Psoas muscle (tissue), 7 donors: ENCODE measurements at regions not wholly inside any gene's neighbourhood (a gene's known extent, or its start where the extent isn't known, plus 50 kb on each side); places are given as distances from the start of the nearest gene placed in this dataset.

ENCODE experiments used
- ATAC-seq, 4 donors: fragments of 200-7000 bp; cut with Tn5 transposase; one replicate each; pipeline ENCODE4 v1.9.1; 2020; ENCODE audit warnings: moderate library complexity in 3 of 4, mild to moderate bottlenecking in 2 of 4
- DNase-seq, 2 donors: peaks; one replicate each; pipeline ENCODE4 v3.0.0-alpha.2; 2020
- H3K27ac ChIP-seq: fragments of 200-600 bp; one replicate; pipeline ENCODE4 v1.8.0; 2022
- H3K27me3 ChIP-seq, 3 donors: fragments of 200-600 bp in 1 of 3; one replicate each; pipeline versions ENCODE4 v1.6.1 to v1.8.0; 2013 to 2022; ENCODE audit warnings: low read length in 2 of 3, mild to moderate bottlenecking in 2 of 3, moderate library complexity in 1 of 3; ENCODE audit not compliant: insufficient read depth in 3 of 3
- H3K36me3 ChIP-seq, 2 donors: fragments of 200-600 bp in 1 of 2; one replicate each; pipeline versions ENCODE4 v1.6.1 to v1.8.0; 2013 to 2022; ENCODE audit warnings: low read depth in 1 of 2, mild to moderate bottlenecking in 1 of 2, moderate library complexity in 1 of 2; ENCODE audit not compliant: insufficient read depth in 1 of 2
- H3K4me1 ChIP-seq: fragments of 200-600 bp; one replicate; pipeline ENCODE4 v1.8.0; 2022
- H3K4me3 ChIP-seq: fragments of 200-600 bp; one replicate; pipeline ENCODE4 v1.8.0; 2022; ENCODE audit warnings: mild to moderate bottlenecking
- H3K9me3 ChIP-seq: fragments of 200-600 bp; one replicate; pipeline ENCODE4 v1.8.0; 2022
- CTCF ChIP-seq: fragments of 200-600 bp; IDR thresholded peaks from one replicate; pipeline ENCODE4 v1.8.0; 2022; ENCODE audit warnings: antibody characterized with exemption
- WGBS, 3 donors: extraction: QIAGEN DNeasy Blood & Tissue Kit; methylation state at CpG; one replicate each; pipeline versions ENCODE4 v1.1.6 to v1.1.7; 2013; 5-methylcytosine and 5-hydroxymethylcytosine counted together
- intact Hi-C, 2 donors: fragments of 100-400 bp; cut with DNase I; formaldehyde crosslinking; loops; one replicate each; pipeline versions ENCODE4 v1.11.0 to v1.14.2; 2022
- donor health status: healthy with polysubstance abuse.
- donor health status: DM: no; HTN: no; CAD: no; lungs with moderate emphysema.
- donor health status: Bipolar disorder and iron deficiency.
- donor health status: healthy.
- donor health status: DM: yes; HTN: yes; CAD: no.
- donor health status: DM: no; HTN: no; CAD: no.
- donor health status: DM: yes; HTN: yes; CAD: no.

DNA sequence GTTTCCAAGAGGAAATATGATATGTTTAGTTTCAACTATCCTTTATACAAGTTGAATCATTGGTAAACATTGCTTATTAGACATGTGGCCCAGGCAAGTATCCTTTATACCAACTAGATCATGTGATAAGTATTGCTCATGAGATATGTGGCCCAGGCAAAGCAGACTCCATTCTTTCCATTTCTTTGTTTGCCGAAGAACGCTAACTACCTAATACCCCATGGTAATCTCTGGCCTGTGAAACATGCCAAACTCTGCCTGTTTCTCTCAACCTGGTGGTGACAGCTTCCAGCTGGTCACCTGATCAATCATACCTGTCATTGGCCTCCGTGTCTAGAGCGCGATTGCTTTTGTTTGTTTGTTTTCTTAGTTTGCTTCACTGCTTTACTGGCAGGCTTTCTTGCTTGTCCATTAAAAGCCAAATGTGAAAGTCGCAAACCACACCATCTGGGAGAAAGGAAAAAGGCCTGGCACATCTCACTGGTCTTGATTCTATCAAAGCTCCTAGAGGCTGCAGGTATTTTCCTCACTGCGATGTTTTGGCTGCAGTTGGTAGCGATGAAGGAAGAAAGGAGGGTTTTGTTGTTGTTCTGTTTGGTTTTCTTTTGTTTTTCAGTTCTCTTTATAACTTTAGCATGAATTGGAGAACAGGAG is 686.2 kb downstream of the KCNJ2 start:
- intact Hi-C loops, result no loop called here
- WGBS, 3 donors, result 38 to 50% (median 46%) methylated on average over 8 of the region's 8 CpGs
- ATAC-seq, result no peak

GRCh38 chr17:70857351-70857750 is 688.0 kb downstream of the KCNJ2 start:
- H3K4me1 ChIP-seq, result no peaks in the 10 kb centered on the region
- TF ChIP-seq CTCF, result no peak
- no peak for ATAC-seq
- no peak overlapping the region for H3K27ac ChIP-seq
- no peaks in the 10 kb centered on the region for H3K36me3 ChIP-seq
- DNase-seq, result no peak
- H3K4me3 ChIP-seq, result no peak overlapping the region
- intact Hi-C loops, result no loop called here
- H3K27me3 ChIP-seq, result no peaks in the 10 kb centered on the region
- no peaks in the 10 kb centered on the region for H3K9me3 ChIP-seq
- 82 to 92% (median 84%) methylated on average over 3 of the region's 3 CpGs for WGBS, 3 donors

More for the DNA sequence above, 686.2 kb downstream of the KCNJ2 start:
- no peaks in the 10 kb centered on the region for H3K4me1 ChIP-seq
- no peak for TF ChIP-seq CTCF
- H3K27ac ChIP-seq, result no peak overlapping the region
- H3K9me3 ChIP-seq, result no peaks in the 10 kb centered on the region
- no peaks in the 10 kb centered on the region for H3K36me3 ChIP-seq
- DNase-seq, result no peak
- no peaks in the 10 kb centered on the region for H3K27me3 ChIP-seq
- no peak overlapping the region for H3K4me3 ChIP-seq

GRCh38 chr17:70859829-70860228 is 690.5 kb downstream of the KCNJ2 start:
- intact Hi-C loops, result no loop called here
- ATAC-seq, result no peak
- Histone ChIP-seq H3K4me3 (no peak overlapping the region), H3K4me1 (no peaks in the 10 kb centered on the region), H3K27me3 (no peaks in the 10 kb centered on the region), H3K9me3 (no peaks in the 10 kb centered on the region), H3K36me3 (no peaks in the 10 kb centered on the region), H3K27ac (no peak overlapping the region)
- TF ChIP-seq CTCF, result no peak
- WGBS, 3 donors, result 55 to 70% (median 66%) methylated on average over 1 of the region's 1 CpG
- DNase-seq, result no peak

DNA sequence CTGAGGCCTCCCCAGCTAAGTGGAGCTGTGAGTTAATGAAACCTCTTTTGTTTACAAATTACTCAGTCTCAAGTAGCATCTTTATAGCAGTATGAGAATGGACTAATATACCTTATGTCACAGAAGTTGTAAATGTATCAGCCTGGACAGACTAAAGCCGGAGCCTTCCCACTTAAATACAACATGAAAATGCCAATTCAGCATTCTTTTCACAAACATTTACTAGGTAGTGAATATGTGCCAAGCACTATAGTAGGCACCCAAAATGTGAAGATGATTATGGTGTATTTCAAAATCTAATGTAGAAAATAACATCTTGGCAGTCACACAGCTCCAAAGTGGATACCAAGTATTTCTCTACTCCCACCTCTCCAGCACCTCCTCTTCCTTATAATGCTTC is 693.0 kb downstream of the KCNJ2 start:
- TF ChIP-seq CTCF, result no peak
- H3K27me3 ChIP-seq, result peaks cover 0 to 2% (median 0%) of the 10 kb centered on the region in 3 donors
- H3K27ac ChIP-seq, result no peak overlapping the region
- no peaks in the 10 kb centered on the region for H3K9me3 ChIP-seq
- no peak for ATAC-seq
- no peaks in the 10 kb centered on the region for H3K36me3 ChIP-seq
- H3K4me3 ChIP-seq, result no peak overlapping the region
- intact Hi-C loops, result no loop called here
- 91 to 100% (median 94%) methylated on average over 1 of the region's 1 CpG for WGBS, 3 donors
- no peaks in the 10 kb centered on the region for H3K4me1 ChIP-seq
- no peak for DNase-seq
